ENCODE measurements at regions not wholly inside any gene's neighbourhood (a gene's known extent, or its start where the extent isn't known, plus 50 kb on each side); places are given as distances from the start of the nearest gene placed in this dataset.

- no peak for TF ChIP-seq POLR2AphosphoS5 (IDR thresholded peaks at IDR 0.05; ENCODE audit: borderline replicate concordance, low read depth, low read length)
- no peak for TF ChIP-seq FOXP2 (optimal IDR thresholded peaks at IDR 0.05; ENCODE audit: control extremely low read depth, extremely low read length, insufficient read depth)
- TF ChIP-seq EZH2 (IDR thresholded peaks at IDR 0.05): no peak
- H3K36me3 ChIP-seq (ENCODE audit: insufficient read depth, low read length): no peaks in the 10 kb centered on the region
- H3K4me3 ChIP-seq: no peak overlapping the region
- H3K9me3 ChIP-seq (ENCODE audit: low read depth, low read length): peaks cover 5% of the 10 kb centered on the region; the same call in 1 of the 2 replicates
- DNase-seq (ENCODE audit: low read depth, low spot score): peak; percentile 59
- no peak overlapping the region for H3K9ac ChIP-seq (ENCODE audit: insufficient read length)
- no peak overlapping the region for H3K27ac ChIP-seq
These were observed 53.2 kb upstream of the ARG1 start for GRCh38 chr6:131519670-131520436.
